RWPE2 (cell line): ENCODE measurements at regions not wholly inside any gene's neighbourhood (a gene's known extent, or its start where the extent isn't known, plus 50 kb on each side); places are given as distances from the start of the nearest gene placed in this dataset.
A peak's percentile ranks its signal among the peaks of the same experiment; 100 is the strongest.

ENCODE experiments used
- ATAC-seq: fragments of 200-7000 bp; cut with Tn5 transposase; 3 replicates; pipeline ENCODE4 v1.9.1; 2021; ENCODE audit warnings: low read depth
- DNase-seq: peaks from one replicate; pipeline ENCODE4 v3.0.0-alpha.2; 2020; ENCODE audit warnings: low spot score
- H3K27ac ChIP-seq: fragments of 450-650 bp; 2 replicates; pipeline ENCODE4 v1.5.1; 2017; ENCODE audit warnings: mild to moderate bottlenecking; ENCODE audit not compliant: poor library complexity, severe bottlenecking
- H3K27me3 ChIP-seq: fragments of 250-450 bp; sonication (Bioruptor Pico); 2 replicates; pipeline ENCODE4 v1.5.1; 2021; ENCODE audit warnings: mild to moderate bottlenecking, moderate library complexity; ENCODE audit not compliant: insufficient read depth, poor library complexity, severe bottlenecking
- H3K36me3 ChIP-seq: fragments of 250-450 bp; sonication (Bioruptor Pico); 2 replicates; pipeline ENCODE4 v1.5.1; 2020; ENCODE audit warnings: low read depth, mild to moderate bottlenecking, moderate library complexity
- H3K4me1 ChIP-seq: fragments of 250-450 bp; sonication (Bioruptor Pico); 2 replicates; pipeline ENCODE4 v1.5.1; 2021; ENCODE audit warnings: mild to moderate bottlenecking, moderate library complexity; ENCODE audit not compliant: insufficient read depth, poor library complexity, severe bottlenecking
- H3K4me3 ChIP-seq: fragments of 250-450 bp; sonication (Bioruptor Pico); 2 replicates; pipeline ENCODE4 v1.5.1; 2021; ENCODE audit warnings: mild to moderate bottlenecking, moderate library complexity; ENCODE audit not compliant: severe bottlenecking
- H3K9me3 ChIP-seq: fragments of 250-450 bp; sonication (Bioruptor Pico); 2 replicates; pipeline ENCODE4 v1.5.1; 2021; ENCODE audit warnings: mild to moderate bottlenecking, moderate library complexity; ENCODE audit not compliant: severe bottlenecking
- TF ChIP-seq, protein P1 (sequence below): fragments of 450-650 bp; IDR thresholded peaks from one replicate; pipeline ENCODE4 v1.5.1; 2017; ENCODE audit warnings: mild to moderate bottlenecking, moderate library complexity; ENCODE audit not compliant: poor library complexity, severe bottlenecking

DNA sequence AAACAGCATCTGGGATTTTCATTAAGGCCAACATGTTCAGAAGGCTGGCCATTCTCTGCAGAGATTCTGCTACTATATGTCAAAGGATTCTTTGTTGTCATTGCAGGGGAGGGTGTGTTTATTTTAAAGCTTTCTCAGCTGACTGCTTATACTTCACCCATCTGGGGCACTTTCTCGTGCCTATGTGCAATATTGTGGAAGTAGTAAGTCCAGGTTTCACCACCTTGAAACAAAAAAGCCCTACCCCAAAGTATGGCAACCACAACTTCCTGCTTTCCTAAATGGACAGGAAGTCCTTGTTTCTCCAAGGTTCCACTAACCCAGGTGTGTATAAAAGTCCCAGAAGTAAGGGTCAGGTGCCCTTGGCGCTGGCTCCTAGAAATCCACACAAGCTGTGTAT is 58.7 kb upstream of the COL1A2 start:
- DNase-seq (no peak), ATAC-seq (peak; percentile 21)
- TF ChIP-seq, protein P1, sequence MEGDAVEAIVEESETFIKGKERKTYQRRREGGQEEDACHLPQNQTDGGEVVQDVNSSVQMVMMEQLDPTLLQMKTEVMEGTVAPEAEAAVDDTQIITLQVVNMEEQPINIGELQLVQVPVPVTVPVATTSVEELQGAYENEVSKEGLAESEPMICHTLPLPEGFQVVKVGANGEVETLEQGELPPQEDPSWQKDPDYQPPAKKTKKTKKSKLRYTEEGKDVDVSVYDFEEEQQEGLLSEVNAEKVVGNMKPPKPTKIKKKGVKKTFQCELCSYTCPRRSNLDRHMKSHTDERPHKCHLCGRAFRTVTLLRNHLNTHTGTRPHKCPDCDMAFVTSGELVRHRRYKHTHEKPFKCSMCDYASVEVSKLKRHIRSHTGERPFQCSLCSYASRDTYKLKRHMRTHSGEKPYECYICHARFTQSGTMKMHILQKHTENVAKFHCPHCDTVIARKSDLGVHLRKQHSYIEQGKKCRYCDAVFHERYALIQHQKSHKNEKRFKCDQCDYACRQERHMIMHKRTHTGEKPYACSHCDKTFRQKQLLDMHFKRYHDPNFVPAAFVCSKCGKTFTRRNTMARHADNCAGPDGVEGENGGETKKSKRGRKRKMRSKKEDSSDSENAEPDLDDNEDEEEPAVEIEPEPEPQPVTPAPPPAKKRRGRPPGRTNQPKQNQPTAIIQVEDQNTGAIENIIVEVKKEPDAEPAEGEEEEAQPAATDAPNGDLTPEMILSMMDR = no peak
- Histone ChIP-seq H3K9me3 (no peaks in the 10 kb centered on the region), H3K36me3 (no peaks in the 10 kb centered on the region), H3K4me1 (peaks cover 18% of the 10 kb centered on the region), H3K4me3 (no peak overlapping the region), H3K27me3 (no peaks in the 10 kb centered on the region), H3K27ac (peak overlapping the region; percentile 90)

DNA sequence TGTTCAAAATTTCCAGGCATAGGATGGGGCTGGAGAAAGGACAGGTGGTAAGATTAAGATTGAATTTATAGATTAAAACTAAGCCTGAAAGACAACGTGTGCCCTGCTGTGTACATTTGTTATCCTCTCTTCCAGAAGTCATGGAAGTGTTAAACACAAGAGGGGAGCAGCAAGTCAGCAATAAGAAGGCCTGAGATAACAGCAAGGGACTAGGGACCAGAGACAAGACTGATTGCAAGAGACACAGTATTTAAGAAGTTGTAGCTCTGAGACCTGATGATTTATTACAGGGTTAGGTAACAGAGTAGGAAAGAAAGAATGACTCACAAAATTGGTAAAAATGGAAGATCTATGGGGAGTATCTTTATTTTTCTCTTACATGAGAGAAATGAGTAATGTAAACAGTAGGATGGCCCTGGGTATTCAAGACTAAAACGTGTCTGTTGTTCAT is 55.7 kb upstream of the COL1A2 start:
- no peak for DNase-seq
- Histone ChIP-seq H3K4me1 (peaks cover 14% of the 10 kb centered on the region), H3K27me3 (no peaks in the 10 kb centered on the region), H3K36me3 (no peaks in the 10 kb centered on the region), H3K27ac (no peak overlapping the region), H3K4me3 (no peak overlapping the region), H3K9me3 (no peaks in the 10 kb centered on the region)
- peak; percentile 52 for ATAC-seq
- TF ChIP-seq, protein P1 = no peak

DNA sequence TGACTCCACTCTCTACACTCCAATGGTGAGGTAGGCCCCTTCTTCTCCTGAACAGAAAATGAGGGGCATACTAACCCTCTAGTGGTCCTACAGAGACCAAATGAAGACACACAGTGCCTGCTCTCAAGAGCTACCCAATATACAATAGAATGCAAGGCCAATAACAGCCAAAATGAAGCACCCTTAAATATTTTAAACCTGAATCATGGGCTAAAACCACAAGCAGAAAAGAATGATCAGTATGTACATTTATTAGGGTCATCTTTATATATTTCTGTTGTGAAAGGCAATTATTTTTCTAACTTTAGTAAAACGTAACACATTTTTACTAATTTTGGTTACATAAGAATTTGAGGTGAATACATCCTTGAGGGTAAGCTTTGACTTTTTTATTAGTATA is 49.9 kb upstream of the COL1A2 start:
- H3K9me3 ChIP-seq = no peaks in the 10 kb centered on the region
- H3K4me3 ChIP-seq = no peak overlapping the region
- peaks cover 17% of the 10 kb centered on the region for H3K4me1 ChIP-seq
- TF ChIP-seq, protein P1 = no peak
- no peak for DNase-seq
- H3K27ac ChIP-seq = peak overlapping the region; percentile 22
- H3K36me3 ChIP-seq = no peaks in the 10 kb centered on the region
- peak; percentile 72; the same call in 2 of the 3 replicates for ATAC-seq
- no peaks in the 10 kb centered on the region for H3K27me3 ChIP-seq
